Hematopoietic multipotent progenitor cell treated with erythropoietin and hydrocortisone succinate and interleukin-3 and kit ligand, for 4 days (in vitro differentiated cells): ENCODE measurements at regions not wholly inside any gene's neighbourhood (a gene's known extent, or its start where the extent isn't known, plus 50 kb on each side); places are given as distances from the start of the nearest gene placed in this dataset.

Experiments used
- DNase-seq: peaks from one replicate; pipeline ENCODE4 v3.0.0-alpha.2; 2015

DNA sequence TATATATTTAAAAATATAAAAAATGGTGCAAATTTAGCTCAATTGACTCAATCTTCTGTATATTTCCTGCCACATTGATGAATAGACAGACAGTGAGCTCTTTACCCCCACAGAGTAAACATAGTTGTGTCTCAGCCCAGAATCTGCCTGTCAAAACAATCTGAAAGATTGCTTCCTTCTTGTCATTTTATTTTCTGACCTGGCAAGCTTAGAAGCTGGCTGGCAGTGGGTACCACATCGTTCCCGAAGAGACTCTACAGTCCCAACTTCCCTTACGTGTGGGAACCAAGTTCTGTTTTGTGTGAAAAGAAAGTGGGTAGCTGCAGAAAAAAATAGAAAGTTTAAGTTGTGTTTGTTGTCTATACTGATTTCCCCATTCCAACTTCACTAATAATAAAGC lies 629.3 kb upstream of the NEGR1 start:
- no peak for DNase-seq

DNA sequence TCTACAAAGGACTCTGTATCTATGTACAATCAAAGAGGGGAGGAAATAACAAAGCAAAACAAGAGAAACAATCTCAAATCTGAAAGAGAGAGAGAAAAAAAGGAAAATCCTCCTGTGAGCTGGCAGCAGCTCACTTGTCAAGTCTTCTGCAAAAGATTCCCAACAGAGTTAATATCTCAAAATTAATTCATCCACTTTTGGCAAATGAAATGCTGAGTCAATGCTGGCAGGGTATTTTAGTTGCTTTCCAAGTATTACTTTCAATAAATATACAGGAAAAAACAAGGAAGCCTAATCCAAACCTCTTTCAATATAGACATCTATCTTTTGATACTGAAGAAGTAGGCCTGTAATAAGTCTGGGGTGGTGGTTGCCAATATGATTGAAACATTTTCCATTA lies 613.9 kb upstream of the NEGR1 start:
- no peak for DNase-seq

DNA sequence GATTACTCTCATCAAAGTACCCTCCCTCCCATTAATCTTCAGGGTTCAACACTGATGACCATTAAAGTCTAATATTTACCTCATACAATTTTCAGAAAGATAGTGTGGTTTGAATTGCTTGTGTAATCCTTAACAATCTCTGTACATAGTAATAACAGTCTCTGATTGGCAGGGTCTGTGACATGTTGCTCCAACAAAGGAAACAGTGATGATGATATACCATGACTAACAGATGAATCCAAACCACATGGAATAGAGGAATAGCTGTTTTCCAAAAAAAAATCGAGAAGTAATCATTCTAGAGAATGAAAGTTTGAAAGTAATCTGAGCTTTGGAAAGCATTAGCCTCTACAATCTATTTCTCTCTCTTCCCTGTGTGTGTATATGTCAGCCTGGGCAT lies 610.1 kb upstream of the NEGR1 start:
- DNase-seq, result no peak

GRCh38 chr1:72891976-72892375 lies 609.6 kb upstream of the NEGR1 start:
- DNase-seq, result no peak

- no peak for DNase-seq
Observed at GRCh38 chr1:72885841-72886240, 603.5 kb upstream of the NEGR1 start.

DNA sequence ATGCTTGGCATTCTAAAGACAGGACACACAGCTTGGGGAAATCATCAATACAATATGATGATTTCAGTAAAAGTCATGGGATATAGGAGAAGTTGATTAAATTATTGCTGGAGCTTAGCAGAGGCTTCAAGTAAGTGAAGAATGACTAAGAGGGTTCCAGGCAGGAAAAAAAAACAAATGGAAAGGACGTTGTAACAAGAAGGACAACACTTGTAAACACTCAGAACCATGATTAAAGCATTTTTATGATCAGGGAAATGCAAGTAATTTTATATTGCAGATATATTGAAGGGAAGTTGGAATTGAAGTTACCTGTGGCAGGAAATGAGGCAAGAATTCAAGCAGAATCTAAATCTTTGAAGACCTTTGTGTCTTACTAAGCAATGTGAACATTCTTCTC lies 602.7 kb upstream of the NEGR1 start:
- no peak for DNase-seq

- DNase-seq, result no peak
Observed at GRCh38 chr1:72869873-72870272, 587.5 kb upstream of the NEGR1 start.

GRCh38 chr1:72869441-72869840 lies 587.1 kb upstream of the NEGR1 start:
- no peak for DNase-seq

DNA sequence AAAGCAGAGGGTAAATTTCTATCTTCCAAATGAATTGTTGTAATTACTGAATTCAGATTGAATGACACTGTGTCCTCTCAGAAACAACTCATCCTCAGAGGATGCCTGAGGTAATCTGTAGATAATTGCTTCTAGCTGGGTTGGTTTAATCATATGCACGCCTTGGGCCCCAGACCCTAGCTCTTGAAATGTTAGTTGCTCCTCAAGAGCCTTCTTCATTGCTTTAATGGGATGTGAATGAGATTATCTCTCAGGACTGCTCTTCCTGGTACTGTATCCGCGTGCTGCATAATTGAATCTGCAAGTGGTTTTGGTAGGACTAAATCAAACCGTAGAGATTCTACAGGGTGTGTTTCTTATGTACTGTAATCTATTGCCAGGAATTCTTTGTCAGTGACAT lies 569.3 kb upstream of the NEGR1 start:
- no peak for DNase-seq

DNA sequence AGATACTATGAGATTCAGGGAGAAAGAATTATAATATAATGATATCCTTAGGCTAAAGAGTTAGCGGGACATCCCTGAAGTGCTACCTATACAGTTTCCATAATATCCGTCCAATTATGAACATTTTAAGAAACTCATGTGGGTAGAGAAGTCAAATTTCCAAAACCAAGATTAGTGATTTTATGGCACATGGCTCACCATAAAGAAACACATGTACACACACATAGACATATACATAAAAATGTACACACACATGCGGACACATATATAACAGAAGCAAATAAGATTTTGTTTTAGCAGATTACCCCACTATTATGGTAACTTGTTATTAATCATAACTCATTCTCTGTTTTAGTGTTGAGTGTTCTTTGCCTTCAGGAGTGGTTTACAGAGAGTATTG lies 566.7 kb upstream of the NEGR1 start:
- no peak for DNase-seq

- DNase-seq, result no peak
Observed at GRCh38 chr1:72847651-72848050, 565.3 kb upstream of the NEGR1 start.

DNA sequence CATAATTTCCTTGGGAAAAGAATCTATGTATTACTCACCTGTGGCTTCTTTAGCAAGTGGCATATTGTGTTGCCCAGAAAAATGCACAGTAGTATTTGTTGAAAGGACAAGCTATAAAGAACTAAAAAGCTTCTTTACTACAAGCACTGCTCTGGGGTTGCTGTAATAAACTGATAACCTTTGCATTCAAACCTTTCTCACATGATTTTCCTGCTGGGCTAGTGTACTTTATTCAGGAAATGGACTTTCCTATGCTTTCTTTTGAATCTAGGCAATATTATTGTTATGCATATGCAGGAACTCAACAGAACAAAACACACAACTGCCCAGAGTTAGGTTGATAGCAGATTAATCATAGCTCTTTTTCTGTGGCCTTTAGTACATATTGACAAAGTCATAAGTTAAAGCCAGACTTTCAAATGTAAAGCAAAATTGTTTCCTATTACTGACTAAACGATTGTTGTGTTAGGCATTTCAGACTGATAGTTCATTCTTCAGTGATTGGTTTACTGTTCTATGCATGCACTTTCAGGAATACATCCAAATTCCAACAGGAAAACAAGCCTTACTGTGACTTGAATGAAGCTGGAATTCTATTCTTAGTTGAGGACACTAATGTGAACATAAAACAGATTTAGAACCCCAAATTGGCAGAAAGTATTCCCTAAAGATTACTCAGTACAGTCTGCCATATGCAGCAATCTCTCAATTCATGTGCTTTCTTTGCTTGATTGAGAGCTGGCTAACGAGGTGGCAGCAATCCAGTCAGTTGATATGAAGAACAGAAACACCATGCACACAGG lies 564.3 kb upstream of the NEGR1 start:
- no peak for DNase-seq

DNA sequence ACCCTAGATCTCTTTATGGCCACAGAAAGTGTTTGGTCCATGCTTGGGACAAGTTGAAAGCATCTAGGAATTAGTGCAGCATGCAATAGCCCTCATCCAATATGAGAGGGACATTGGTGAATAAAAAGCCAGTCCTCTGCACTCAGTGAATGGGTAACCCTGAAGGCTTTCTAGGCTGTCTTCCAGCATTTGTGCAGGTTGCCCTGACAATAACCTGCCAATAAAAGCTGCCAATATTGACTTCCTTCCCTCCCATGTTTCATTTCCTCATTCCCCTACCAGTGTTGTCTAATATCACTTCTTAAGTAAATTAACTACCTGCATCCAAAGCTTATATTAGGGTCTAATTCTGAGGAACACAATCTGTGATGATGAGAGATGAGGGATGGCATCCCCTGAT lies 563.6 kb upstream of the NEGR1 start:
- no peak for DNase-seq

- peak; percentile 11 for DNase-seq
Observed at GRCh38 chr1:72845381-72845780, 563.0 kb upstream of the NEGR1 start.

- DNase-seq, result no peak
Observed at GRCh38 chr1:72837781-72838180, 555.4 kb upstream of the NEGR1 start.

DNA sequence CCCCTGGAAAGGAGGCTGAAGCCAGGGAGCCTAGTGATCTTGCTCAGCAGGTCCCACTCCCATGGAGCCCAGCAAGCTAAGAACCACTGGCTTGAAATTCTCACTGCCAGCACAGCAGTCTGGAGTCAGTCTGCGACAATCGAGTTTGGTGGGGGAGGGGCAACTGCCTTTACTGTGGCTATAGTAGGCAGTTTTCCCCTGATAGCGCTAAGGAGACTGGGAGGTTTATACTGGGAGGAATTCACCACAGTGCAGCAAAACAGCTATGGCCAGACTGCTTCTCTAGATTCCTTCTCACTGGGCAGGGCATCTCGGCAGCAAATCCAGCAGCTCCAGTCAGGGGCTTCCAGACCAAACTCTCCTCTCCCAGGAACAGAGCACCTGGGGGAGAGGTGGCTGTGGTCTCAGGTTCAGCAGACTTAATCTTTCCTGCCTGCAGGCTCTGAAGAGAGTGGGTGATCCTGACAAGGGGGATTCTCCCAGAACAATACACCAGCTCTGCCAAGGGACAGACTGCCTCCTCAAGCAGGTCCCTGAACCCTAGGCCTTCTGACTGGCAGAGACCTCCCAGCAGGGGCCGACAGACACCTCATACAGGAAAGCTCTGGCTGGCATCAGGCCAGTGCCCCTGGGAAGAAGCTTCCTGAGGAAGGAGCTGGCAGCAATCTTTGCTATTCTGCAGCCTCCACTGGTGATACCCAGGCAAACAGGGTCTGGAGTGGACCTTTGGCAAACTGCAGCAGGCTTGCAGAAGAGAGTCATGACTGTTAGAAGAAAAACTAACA lies 548.5 kb upstream of the NEGR1 start:
- no peak for DNase-seq

- peak; percentile 2 for DNase-seq
Observed at GRCh38 chr1:72827278-72827677, 544.9 kb upstream of the NEGR1 start.

- no peak for DNase-seq
Observed at GRCh38 chr1:72804541-72804940, 522.2 kb upstream of the NEGR1 start.

- DNase-seq, result no peak
Observed at GRCh38 chr1:72781038-72781437, 498.7 kb upstream of the NEGR1 start.

DNA sequence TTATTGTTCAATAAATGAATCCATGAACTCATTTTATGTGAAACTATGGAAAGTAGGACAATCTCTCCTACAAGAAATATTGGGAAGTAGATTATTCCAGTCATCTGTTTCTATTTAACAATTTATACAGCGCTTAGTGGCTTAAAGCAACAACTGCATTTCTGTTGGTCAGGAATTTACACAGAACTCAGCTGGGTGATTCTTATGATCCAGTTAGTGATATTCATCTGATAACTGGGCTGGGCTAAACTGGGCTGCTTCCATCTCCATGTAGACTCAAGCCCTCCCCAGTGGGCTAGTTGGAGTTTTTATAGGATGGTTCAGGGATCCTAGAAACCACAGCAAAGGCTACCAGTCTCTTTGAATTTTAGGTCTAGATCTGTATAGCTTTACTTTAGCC lies 497.9 kb upstream of the NEGR1 start:
- DNase-seq, result no peak

GRCh38 chr1:72777918-72778317 lies 495.6 kb upstream of the NEGR1 start:
- DNase-seq, result no peak

GRCh38 chr1:72763481-72763880 lies 481.1 kb upstream of the NEGR1 start:
- no peak for DNase-seq

DNA sequence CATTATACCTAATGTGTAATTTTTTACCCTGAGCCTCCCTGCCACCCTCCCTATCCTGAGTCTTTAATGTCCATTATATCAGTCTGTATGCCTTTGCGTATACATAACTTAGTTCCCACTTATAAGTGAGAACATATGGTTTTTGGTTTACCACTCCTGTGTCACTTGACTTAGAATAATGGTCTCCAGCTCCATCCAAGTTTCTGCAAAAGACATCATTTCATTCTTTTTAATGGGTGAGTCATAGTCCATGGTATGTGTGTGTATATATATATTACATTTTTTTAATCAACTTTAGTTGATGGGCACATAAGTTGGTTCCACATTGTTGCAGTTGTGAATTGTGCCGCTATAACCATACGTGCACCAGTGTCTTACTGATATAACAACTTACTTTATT lies 477.1 kb upstream of the NEGR1 start:
- DNase-seq, result no peak

DNA sequence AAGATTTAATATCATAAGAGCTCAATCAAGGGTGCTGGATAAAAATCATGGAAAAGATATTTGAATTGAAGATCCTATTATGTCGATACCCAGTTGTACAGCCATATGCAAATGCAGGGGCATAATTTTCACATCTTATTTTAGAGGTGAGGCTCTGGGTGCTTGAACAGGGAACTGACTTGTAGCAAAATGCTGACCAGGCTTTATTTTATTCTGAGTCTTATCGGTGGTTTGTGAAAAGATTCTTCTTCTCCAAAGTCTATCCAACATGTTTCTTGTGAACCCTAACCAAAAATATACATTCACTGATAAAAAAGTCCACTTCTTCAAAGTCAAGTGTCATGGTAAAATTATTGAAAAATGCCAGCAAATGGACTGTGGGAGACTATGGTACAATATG lies 475.5 kb upstream of the NEGR1 start:
- no peak for DNase-seq

GRCh38 chr1:72745413-72745812 lies 463.1 kb upstream of the NEGR1 start:
- no peak for DNase-seq
